BJ (cell line): ENCODE measurements at regions not wholly inside any gene's neighbourhood (a gene's known extent, or its start where the extent isn't known, plus 50 kb on each side); places are given as distances from the start of the nearest gene placed in this dataset.

Experiments
- CTCF ChIA-PET: fragments of 350-600 bp; formaldehyde crosslinking; extraction: SDS; loops from one replicate; lab custom pipeline; 2021; ENCODE audit warnings: antibody characterized with exemption, inconsistent platforms; lab: Yijun Ruan, JAX
- POLR2A ChIA-PET: fragments of 300-600 bp; sonication (Branson Sonifier 250); formaldehyde crosslinking; extraction: SDS; loops from one replicate; lab custom pipeline; 2021; ENCODE audit warnings: antibody characterized with exemption; lab: Charles Lee
- DNase-seq: peaks from one replicate; pipeline ENCODE4 v3.0.0-alpha.2; 2011; ENCODE audit warnings: low read depth
- H3K27me3 ChIP-seq: 2 replicates; pipeline ENCODE4 v1.6.0; 2011; ENCODE audit warnings: low read length; ENCODE audit not compliant: control insufficient read depth, insufficient read depth
- H3K36me3 ChIP-seq: 2 replicates; pipeline ENCODE4 v1.5.1; 2011; ENCODE audit warnings: low read length; ENCODE audit not compliant: control insufficient read depth, insufficient read depth
- H3K4me3 ChIP-seq: 2 replicates; pipeline ENCODE4 v1.5.1; 2011; ENCODE audit warnings: low read depth, mild to moderate bottlenecking, control low read depth, low read length
- TF ChIP-seq, protein P1 (sequence below): IDR thresholded peaks from 2 replicates; pipeline ENCODE4 v1.5.1; 2011; ENCODE audit warnings: low read depth, mild to moderate bottlenecking, control low read depth, inconsistent platforms, low read length, moderate library complexity; ENCODE audit not compliant: insufficient read depth

DNA sequence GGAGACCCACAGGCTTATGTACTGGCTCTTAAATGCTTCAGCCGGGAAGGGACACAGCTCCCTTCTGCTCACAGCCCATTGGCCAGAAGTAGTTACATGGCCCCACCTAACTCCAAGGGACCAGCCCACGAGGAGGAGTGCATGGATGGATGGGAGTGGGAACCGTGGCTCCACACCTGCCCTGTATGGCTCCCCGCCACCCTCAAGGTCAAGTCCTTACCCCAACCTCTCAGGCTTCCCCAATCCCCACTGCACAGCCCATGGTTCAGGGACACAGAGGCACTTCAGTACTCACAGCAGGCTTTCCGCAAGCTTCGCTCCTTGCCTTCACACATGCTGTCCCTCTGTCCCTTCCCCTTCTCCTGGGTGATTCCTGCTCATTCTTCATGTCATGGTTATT, 137.9 kb upstream of the KCNG1 start:
- TF ChIP-seq, protein P1, sequence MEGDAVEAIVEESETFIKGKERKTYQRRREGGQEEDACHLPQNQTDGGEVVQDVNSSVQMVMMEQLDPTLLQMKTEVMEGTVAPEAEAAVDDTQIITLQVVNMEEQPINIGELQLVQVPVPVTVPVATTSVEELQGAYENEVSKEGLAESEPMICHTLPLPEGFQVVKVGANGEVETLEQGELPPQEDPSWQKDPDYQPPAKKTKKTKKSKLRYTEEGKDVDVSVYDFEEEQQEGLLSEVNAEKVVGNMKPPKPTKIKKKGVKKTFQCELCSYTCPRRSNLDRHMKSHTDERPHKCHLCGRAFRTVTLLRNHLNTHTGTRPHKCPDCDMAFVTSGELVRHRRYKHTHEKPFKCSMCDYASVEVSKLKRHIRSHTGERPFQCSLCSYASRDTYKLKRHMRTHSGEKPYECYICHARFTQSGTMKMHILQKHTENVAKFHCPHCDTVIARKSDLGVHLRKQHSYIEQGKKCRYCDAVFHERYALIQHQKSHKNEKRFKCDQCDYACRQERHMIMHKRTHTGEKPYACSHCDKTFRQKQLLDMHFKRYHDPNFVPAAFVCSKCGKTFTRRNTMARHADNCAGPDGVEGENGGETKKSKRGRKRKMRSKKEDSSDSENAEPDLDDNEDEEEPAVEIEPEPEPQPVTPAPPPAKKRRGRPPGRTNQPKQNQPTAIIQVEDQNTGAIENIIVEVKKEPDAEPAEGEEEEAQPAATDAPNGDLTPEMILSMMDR = no peak
- no peak for DNase-seq
- no peaks in the 10 kb centered on the region for H3K36me3 ChIP-seq
- ChIA-PET POLR2A (no interaction called here), CTCF (no interaction called here)
- H3K27me3 ChIP-seq = peaks cover 17% of the 10 kb centered on the region
- no peak overlapping the region for H3K4me3 ChIP-seq

DNA sequence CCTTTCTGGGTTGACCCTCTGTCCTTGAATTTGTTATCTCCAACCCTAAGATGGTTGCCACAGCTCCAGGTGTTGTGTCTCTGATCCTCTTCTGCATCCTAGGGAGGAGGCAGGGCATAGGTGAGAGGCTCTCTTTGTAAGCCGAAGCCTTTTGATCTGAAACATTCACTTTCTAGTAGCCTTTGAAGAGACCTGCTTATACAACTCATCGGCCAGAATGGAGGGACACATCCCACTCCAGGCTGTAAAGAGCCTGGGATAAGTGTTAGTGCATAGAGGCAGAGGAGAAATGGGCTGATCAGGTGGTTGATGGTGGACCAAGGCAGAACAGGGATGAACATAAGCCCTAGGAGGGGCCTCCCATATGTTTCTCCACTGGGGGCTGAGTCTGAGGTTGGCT, 137.1 kb upstream of the KCNG1 start:
- POLR2A ChIA-PET = no interaction called here
- DNase-seq = no peak
- Histone ChIP-seq H3K4me3 (no peak overlapping the region), H3K27me3 (peaks cover 17% of the 10 kb centered on the region), H3K36me3 (no peaks in the 10 kb centered on the region)
- CTCF ChIA-PET = interaction anchor here (0.8 to 1.1 kb wide), 2 partner anchors 9 to 32 kb away, joined by 3 read pairs; no protein-coding TSS in a partner anchor
- TF ChIP-seq, protein P1 = no peak

DNA sequence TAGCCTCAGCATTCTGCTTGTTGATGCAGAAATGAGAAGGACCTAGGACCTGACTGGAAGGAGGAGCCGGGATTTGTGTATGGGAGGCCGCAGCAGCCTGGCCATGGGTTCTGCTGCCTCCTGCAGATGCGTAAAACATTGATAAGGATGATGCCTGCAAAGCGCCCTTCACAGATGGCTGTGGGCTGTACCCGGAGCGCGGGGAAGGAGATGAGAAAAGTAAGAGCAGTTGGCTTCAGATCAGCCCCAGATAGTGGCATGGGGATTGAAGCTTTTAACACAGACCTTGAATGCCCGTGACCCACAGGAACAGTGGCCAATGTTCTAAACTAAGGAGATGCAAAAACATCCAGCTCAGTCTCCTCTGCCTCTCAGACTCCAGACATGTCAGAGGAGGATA, 136.4 kb upstream of the KCNG1 start:
- Histone ChIP-seq H3K4me3 (no peak overlapping the region), H3K27me3 (peaks cover 17% of the 10 kb centered on the region), H3K36me3 (no peaks in the 10 kb centered on the region)
- ChIA-PET CTCF (interaction anchor here (0.8 to 1.1 kb wide), 2 partner anchors 9 to 31 kb away, joined by 3 read pairs; no protein-coding TSS in a partner anchor), POLR2A (no interaction called here)
- DNase-seq = no peak
- TF ChIP-seq, protein P1 = no peak

DNA sequence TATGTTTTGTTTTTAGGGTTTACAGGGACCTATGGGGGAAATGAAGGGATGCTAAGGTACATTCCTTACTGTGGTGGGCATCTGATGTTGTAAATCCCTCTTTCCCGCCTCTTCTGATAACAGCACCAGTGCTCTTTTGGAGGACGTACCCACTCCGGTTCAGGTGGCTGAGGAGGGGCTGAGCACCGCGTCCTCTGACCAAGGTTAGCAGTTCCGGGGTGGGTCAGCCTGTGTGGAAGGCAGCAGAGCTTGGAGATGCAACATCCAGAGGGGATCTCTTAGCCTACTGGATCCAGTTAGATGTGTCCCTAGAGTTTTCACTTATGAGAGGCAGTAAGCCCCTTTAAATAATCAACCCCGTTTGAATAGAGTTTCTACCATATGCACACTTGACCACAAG, 135.3 kb upstream of the KCNG1 start:
- POLR2A ChIA-PET = no interaction called here

DNA sequence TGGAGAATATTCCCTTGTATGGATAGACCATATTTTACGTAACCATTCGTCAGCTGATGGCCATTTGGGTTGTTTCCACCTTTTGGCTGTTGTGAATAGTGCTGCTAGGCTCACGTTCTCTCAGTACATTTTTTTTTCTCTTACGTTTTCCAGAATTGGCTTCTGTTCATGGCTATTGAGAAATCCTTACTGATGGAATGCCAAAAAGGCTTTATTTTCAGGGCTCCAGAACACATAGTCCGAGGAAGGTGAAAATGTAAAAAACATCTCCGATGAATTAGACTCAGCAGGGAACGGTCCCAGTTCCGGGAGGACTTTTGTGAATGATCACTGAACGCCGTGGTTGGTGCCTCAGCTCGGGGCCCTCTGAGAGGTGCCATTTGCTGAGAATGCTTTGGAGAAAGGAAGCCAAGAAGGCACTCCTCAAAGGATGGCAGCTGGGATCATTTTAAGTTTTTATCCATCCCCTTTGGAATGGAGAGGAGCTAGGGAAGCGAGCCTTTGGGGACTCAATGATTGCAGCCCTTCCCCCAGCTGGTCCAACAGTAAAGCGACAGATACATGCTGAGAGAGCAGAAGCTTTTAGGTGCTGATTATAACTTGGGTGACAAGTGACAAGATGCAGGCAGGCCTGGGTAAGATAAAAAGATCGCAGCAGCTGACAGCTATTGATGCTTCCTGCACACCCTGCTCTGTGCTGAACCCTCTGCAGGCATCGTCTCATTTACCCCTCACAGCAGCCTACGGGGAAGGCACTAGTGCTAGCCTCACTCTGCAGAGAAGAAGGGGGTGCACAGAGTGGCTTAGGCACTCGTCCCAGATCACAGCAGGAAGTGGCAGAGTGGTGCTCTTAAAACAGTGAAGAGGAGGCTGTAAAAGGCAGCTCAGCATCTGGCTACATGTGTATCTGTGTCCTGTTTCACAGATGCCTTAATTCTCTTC, 133.4 kb upstream of the KCNG1 start:
- TF ChIP-seq, protein P1 = no peak
- H3K4me3 ChIP-seq = no peak overlapping the region
- no peak for DNase-seq
- peaks cover 19% of the 10 kb centered on the region for H3K27me3 ChIP-seq
- H3K36me3 ChIP-seq = no peaks in the 10 kb centered on the region
- POLR2A ChIA-PET = no interaction called here
- CTCF ChIA-PET = interaction anchor here (1.9 kb wide), 1 partner anchor 11 kb away, joined by 5 read pairs; no protein-coding TSS in a partner anchor

More for the DNA sequence above, 135.3 kb upstream of the KCNG1 start:
- H3K36me3 ChIP-seq = no peaks in the 10 kb centered on the region
- TF ChIP-seq, protein P1 = no peak
- CTCF ChIA-PET = interaction anchor here (1.2 kb wide), 2 partner anchors 15 to 72 kb away, joined by 3 read pairs; no protein-coding TSS in a partner anchor
- H3K27me3 ChIP-seq = peaks cover 19% of the 10 kb centered on the region
- H3K4me3 ChIP-seq = no peak overlapping the region
- DNase-seq = no peak
